Cardiac fibroblast (primary cell): ENCODE measurements at regions not wholly inside any gene's neighbourhood (a gene's known extent, or its start where the extent isn't known, plus 50 kb on each side); places are given as distances from the start of the nearest gene placed in this dataset.

Experiments
- DNase-seq, 2 donors: peaks; one replicate each; pipeline versions ENCODE4 v3.0.0 to v3.0.0-alpha.2; 2010; ENCODE audit warnings: low read depth in 2 of 2
- H3K4me3 ChIP-seq, 2 donors: replicated peaks in 1 of 2; 1 replicate in 1 of 2; 2 replicates in 1 of 2; pipeline ENCODE4 v1.5.1; 2011; ENCODE audit warnings: low read depth in 2 of 2, low read length in 2 of 2, mild to moderate bottlenecking in 2 of 2, moderate library complexity in 1 of 2
- CTCF ChIP-seq: IDR thresholded peaks from one replicate; pipeline ENCODE4 v1.5.1; 2011; ENCODE audit warnings: low read depth, mild to moderate bottlenecking, low read length, inconsistent platforms

DNA sequence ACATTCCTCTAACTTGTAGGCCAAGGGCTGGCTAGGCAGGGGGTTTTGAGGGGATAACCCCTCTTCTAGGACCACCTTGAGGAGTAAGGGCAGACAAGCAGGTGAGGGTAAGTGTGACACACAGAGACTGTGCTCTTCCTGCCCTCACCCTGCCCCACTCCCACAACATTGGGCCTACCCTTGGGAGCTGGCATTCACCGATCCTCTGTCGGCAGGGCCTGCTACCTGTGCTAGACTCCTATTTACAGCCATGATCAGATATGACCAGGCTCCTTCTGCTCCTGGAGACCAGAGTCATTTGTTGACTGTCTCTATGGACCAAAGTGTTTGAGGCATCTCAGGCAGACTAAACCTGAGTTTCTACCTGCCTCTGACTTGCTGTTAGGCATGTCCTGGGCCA is 68.3 kb downstream of the SYF2 start:
- DNase-seq: no peak
- no peak for TF ChIP-seq CTCF
- H3K4me3 ChIP-seq: no peak overlapping the region

GRCh38 chr1:25161981-25162380 is 70.3 kb downstream of the SYF2 start:
- DNase-seq: no peak
- H3K4me3 ChIP-seq: no peak overlapping the region
- no peak for TF ChIP-seq CTCF

DNA sequence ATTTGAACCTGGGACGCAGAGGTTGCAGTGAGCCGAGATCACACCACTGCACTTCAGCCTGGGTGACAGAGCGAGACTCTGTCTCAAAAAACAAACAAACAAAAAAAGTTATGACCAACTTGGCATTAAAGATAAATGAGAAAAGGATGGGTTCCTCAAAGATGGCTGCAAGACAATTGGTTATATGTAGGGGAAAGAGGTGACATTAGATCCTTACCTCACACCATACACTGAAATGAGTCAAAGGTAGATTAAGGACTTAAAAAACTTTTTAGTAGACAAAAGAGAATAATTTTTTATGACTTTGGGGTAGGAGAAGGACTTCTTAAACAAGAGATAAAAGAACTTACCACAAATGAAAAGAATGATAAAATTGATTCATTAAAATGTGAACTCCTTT is 74.5 kb downstream of the SYF2 start:
- DNase-seq: no peak
- no peak overlapping the region for H3K4me3 ChIP-seq
- no peak for TF ChIP-seq CTCF

DNA sequence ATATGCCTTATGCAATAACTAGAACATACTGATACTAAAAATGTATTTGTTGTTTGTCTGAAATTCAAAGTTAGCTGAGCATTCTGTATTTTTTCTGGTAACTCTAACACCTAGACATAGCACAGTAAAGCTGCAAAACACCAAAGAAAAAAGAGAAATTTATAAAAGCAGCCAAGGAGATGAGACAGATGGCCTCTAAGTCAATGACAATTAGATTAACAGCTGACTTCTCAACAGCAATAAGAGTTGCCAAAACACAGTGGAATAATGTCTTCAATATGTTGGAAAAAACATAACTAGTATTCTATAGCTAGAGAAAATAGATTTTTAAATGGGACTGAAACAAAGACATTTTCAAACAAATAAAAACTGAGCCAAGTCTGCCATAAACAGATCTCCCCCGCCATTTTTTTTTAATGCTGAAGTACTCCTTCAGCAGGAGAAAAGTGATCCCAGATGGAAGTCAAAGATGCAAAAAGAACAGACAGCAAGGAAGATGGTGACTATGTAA is 81.3 kb downstream of the SYF2 start:
- no peak for DNase-seq
- H3K4me3 ChIP-seq: no peak overlapping the region
- TF ChIP-seq CTCF: no peak

DNA sequence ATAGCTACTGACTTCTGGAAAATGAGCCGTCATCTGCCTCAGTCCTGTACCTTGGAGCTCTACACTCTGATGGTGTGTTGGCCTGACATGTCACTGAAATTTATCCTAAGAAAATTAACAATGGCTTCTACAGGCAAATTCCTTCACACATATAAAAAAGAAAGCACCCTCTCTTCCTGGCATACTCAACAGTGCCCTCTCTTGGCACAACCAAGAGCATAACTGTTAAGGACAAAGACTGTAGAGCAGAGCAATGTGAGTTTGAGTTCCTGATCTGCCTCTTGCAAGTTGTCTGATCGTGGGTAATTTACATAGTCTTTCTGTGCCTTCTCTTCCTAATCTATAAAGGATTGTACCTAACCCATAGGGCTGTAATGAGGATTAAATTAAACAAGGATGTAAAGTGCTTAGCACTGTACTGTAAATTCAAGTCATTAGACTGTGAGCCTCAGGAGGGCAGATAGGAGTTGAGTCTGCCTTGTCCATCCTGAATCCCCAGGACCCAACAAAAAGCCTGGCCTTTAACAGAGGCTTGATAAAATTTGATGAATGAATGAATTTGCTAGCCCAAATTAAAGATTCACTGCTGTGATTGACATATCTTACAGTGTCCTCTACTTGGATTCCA is 83.5 kb downstream of the SYF2 start:
- peak; percentile 5 to 25 for DNase-seq
- H3K4me3 ChIP-seq: no peak overlapping the region
- TF ChIP-seq CTCF: peak; percentile 47

- no peak for DNase-seq
- TF ChIP-seq CTCF: no peak
- H3K4me3 ChIP-seq: no peak overlapping the region
Observed at GRCh38 chr1:25146451-25146855, 85.8 kb downstream of the SYF2 start.
